ENCODE measurements at regions not wholly inside any gene's neighbourhood (a gene's known extent, or its start where the extent isn't known, plus 50 kb on each side); places are given as distances from the start of the nearest gene placed in this dataset.

DNA sequence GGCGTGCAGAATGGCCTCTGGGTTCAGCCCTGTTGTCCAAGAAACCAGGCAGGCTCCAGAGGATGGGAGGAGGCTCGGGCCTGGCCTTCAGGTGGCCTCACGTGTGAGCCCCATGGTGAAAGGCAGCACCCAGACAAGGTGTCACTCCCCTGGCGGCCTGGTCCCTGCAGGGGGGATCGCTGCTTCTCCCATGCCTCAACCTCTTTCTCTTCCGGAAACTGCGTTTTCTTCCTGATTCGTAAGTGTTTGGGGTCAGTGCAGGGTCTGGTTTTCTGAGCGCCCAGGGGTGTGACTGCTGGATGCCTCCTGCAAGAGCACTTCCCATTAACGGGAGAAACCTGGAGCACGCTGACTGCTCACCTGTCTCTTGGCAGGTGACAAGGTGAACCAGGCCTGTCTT is 70.0 kb upstream of the CIBAR2 start:
- Histone ChIP-seq H3K36me3 (peaks cover 0 to 17% (median 3%) of the 10 kb centered on the region in 4 donors), H3K9me3 (peaks cover 5 to 15% (median 11%) of the 10 kb centered on the region in 4 donors), H3K4me1 (peaks cover 0 to 13% (median 7%) of the 10 kb centered on the region in 4 donors), H3K27me3 (no peaks in the 10 kb centered on the region), H3K4me3 (no peak overlapping the region), H3K27ac (no peak overlapping the region)
- no peak for TF ChIP-seq POLR2A (IDR thresholded peaks at IDR 0.05)
- TF ChIP-seq EP300 (IDR thresholded peaks at IDR 0.05), result no peak
- TF ChIP-seq POLR2AphosphoS5 (IDR thresholded peaks at IDR 0.05), result no peak
- TF ChIP-seq, protein P1, sequence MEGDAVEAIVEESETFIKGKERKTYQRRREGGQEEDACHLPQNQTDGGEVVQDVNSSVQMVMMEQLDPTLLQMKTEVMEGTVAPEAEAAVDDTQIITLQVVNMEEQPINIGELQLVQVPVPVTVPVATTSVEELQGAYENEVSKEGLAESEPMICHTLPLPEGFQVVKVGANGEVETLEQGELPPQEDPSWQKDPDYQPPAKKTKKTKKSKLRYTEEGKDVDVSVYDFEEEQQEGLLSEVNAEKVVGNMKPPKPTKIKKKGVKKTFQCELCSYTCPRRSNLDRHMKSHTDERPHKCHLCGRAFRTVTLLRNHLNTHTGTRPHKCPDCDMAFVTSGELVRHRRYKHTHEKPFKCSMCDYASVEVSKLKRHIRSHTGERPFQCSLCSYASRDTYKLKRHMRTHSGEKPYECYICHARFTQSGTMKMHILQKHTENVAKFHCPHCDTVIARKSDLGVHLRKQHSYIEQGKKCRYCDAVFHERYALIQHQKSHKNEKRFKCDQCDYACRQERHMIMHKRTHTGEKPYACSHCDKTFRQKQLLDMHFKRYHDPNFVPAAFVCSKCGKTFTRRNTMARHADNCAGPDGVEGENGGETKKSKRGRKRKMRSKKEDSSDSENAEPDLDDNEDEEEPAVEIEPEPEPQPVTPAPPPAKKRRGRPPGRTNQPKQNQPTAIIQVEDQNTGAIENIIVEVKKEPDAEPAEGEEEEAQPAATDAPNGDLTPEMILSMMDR (IDR thresholded peaks at IDR 0.05), result no peak
- 85 to 94% (median 93%) methylated on average over 10 to 11 of the region's 11 CpGs for WGBS, 5 donors
- DNase-seq, result no peak
- intact Hi-C loops (cut with DNase I; ENCODE audit: low total_unique reads), result no loop called here

DNA sequence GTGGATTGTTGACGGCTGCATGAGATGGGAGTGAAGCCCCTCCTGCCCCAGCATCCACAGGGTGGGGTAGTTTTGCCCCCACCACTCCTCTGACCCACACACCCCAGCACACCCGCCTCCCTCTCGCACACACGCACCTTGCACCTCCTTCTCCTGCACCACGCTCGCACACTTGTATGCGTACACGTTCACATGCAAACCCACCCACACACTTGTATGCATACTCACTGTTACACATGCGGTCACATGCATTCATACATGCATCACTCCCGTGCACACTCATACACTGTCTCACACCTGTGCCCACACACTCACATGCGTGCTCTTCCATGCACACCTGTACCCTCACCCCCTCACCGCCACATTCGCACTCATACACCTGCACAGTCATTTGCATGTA is 70.5 kb upstream of the CIBAR2 start:
- H3K9me3 ChIP-seq, result peaks cover 5 to 15% (median 11%) of the 10 kb centered on the region in 4 donors
- TF ChIP-seq POLR2AphosphoS5 (IDR thresholded peaks at IDR 0.05) (no peak), EP300 (IDR thresholded peaks at IDR 0.05) (no peak), POLR2A (IDR thresholded peaks at IDR 0.05) (no peak)
- TF ChIP-seq, protein P1 (IDR thresholded peaks at IDR 0.05), result no peak
- intact Hi-C loops (cut with DNase I; ENCODE audit: low total_unique reads), result no loop called here
- WGBS, 5 donors, result 89 to 97% (median 95%) methylated on average over 12 to 13 of the region's 13 CpGs
- H3K27me3 ChIP-seq, result no peaks in the 10 kb centered on the region
- peaks cover 0 to 14% (median 7%) of the 10 kb centered on the region in 4 donors for H3K4me1 ChIP-seq
- no peak for DNase-seq
- peaks cover 0 to 17% (median 3%) of the 10 kb centered on the region in 4 donors for H3K36me3 ChIP-seq
- H3K27ac ChIP-seq, result no peak overlapping the region
- no peak overlapping the region for H3K4me3 ChIP-seq

DNA sequence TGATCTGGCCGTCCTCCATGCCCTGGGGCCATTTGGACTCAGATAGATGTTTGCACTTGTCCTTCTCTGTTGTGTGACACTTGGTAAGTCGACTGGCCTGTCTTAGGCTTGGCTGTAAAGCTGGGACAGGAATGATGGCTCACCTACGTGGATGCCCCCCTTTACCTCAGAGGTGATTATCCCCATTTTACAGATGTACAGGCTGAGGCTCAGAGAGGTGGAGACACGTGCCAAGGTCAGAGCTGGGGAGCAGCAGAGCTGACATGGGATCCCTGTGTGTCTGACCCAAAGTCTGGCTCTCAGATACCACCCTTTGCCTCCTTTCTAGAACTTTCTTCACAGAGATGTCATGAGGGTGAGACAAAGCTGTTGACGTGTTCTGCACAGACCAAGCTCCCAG is 71.3 kb upstream of the CIBAR2 start:
- Histone ChIP-seq H3K27me3 (no peaks in the 10 kb centered on the region), H3K4me3 (no peak overlapping the region), H3K4me1 (peaks cover 0 to 14% (median 7%) of the 10 kb centered on the region in 4 donors), H3K27ac (no peak overlapping the region), H3K36me3 (peaks cover 0 to 17% (median 3%) of the 10 kb centered on the region in 4 donors), H3K9me3 (peaks cover 5 to 15% (median 11%) of the 10 kb centered on the region in 4 donors)
- no peak for DNase-seq
- TF ChIP-seq, protein P1 (IDR thresholded peaks at IDR 0.05), result no peak
- TF ChIP-seq POLR2A (IDR thresholded peaks at IDR 0.05) (no peak), EP300 (IDR thresholded peaks at IDR 0.05) (no peak), POLR2AphosphoS5 (IDR thresholded peaks at IDR 0.05) (no peak)
- intact Hi-C loops (cut with DNase I; ENCODE audit: low total_unique reads), result no loop called here
- WGBS, 5 donors, result 75 to 89% (median 84%) methylated on average over 5 of the region's 5 CpGs

GRCh38 chr16:85184404-85184803 is 72.1 kb upstream of the CIBAR2 start:
- TF ChIP-seq, protein P1 (IDR thresholded peaks at IDR 0.05), result no peak
- no peak for TF ChIP-seq POLR2A (IDR thresholded peaks at IDR 0.05)
- TF ChIP-seq POLR2AphosphoS5 (IDR thresholded peaks at IDR 0.05), result no peak
- TF ChIP-seq EP300 (IDR thresholded peaks at IDR 0.05), result no peak
- peaks cover 6 to 22% (median 12%) of the 10 kb centered on the region in 4 donors for H3K4me1 ChIP-seq
- H3K9me3 ChIP-seq, result peaks cover 5 to 19% (median 11%) of the 10 kb centered on the region in 4 donors
- intact Hi-C loops (cut with DNase I; ENCODE audit: low total_unique reads), result no loop called here
- peaks cover 0 to 17% (median 3%) of the 10 kb centered on the region in 4 donors for H3K36me3 ChIP-seq
- H3K27me3 ChIP-seq, result no peaks in the 10 kb centered on the region
- no peak for DNase-seq
- no peak overlapping the region for H3K27ac ChIP-seq
- H3K4me3 ChIP-seq, result no peak overlapping the region
